ENCODE measurements at regions not wholly inside any gene's neighbourhood (a gene's known extent, or its start where the extent isn't known, plus 50 kb on each side); places are given as distances from the start of the nearest gene placed in this dataset.
A peak's percentile ranks its signal among the peaks of the same experiment; 100 is the strongest.
"Not testable (repeated sequence)": the region's sequence is repeated elsewhere in the genome, so short reads cannot be mapped to it uniquely, and the experiment has no call there.

GRCh38 chr17:20843261-20843660 is 199.6 kb downstream of the USP22 start:
- not testable (repeated sequence) for H3K4me1 ChIP-seq (ENCODE audit: control insufficient read depth, insufficient read depth, low read length, poor library complexity, severe bottlenecking); H3K4me3 ChIP-seq (ENCODE audit: extremely low read depth, insufficient read depth, low read length, poor library complexity, severe bottlenecking); H3K36me3 ChIP-seq (ENCODE audit: control insufficient read depth, insufficient read depth, low read length); H3K9me3 ChIP-seq (ENCODE audit: control insufficient read depth, low read length); H3K27ac ChIP-seq (ENCODE audit: low read depth, low read length, severe bottlenecking)
- 62 to 95% methylated on average over 4 to 15 of the region's 19 CpGs for WGBS, 2 experiments (ENCODE audit: insufficient coverage in 2 of 2)

DNA sequence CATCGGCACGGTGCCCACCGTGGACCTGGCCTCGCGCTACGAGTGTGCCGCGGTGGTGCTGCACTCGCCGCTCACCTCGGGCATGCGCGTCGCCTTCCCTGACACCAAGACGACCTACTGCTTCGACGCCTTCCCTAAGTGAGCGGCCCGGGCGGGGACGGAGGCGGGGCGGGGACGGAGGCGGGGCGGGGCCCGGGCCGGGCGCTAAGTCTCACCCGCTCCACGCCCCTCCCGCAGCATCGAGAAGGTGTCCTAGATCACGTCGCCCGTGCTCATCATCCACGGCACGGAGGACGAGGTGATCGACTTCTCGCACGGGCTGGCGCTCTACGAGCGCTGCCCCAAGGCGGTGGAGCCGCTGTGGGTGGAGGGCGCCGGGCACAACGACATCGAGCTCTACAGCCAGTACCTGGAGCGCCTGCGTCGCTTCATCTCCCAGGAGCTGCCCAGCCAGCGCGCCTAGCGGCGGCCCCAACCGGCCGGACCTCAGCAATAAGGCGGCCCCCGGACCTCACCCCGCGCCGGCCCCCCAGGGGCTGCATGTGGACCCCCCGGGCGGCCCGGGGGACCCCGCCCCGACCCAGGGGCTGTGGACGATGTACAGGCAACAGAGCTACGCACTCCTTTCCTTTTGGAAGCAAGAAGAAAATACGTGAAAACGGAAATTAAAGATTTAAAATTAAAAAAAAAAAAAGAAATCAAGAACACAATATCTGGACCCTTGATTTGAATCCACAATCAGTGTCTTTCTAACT is 198.8 kb downstream of the USP22 start:
- H3K9me3 ChIP-seq (ENCODE audit: control insufficient read depth, low read length); H3K27ac ChIP-seq (ENCODE audit: low read depth, low read length, severe bottlenecking); H3K36me3 ChIP-seq (ENCODE audit: control insufficient read depth, insufficient read depth, low read length); H3K4me1 ChIP-seq (ENCODE audit: control insufficient read depth, insufficient read depth, low read length, poor library complexity, severe bottlenecking): not testable (repeated sequence)
- 0% methylated on average over 8 of the region's 74 CpGs; no CpG with 5 or more reads in 1 of the 2 experiments for WGBS, 2 experiments (ENCODE audit: insufficient coverage in 2 of 2)
- H3K4me3 ChIP-seq (ENCODE audit: extremely low read depth, insufficient read depth, low read length, poor library complexity, severe bottlenecking), result peak overlapping the region; percentile 30

- not testable (repeated sequence) for H3K36me3 ChIP-seq (ENCODE audit: control insufficient read depth, insufficient read depth, low read length); H3K27ac ChIP-seq (ENCODE audit: low read depth, low read length, severe bottlenecking); H3K4me3 ChIP-seq (ENCODE audit: extremely low read depth, insufficient read depth, low read length, poor library complexity, severe bottlenecking); H3K9me3 ChIP-seq (ENCODE audit: control insufficient read depth, low read length); H3K4me1 ChIP-seq (ENCODE audit: control insufficient read depth, insufficient read depth, low read length, poor library complexity, severe bottlenecking)
- WGBS, 2 experiments (ENCODE audit: insufficient coverage in 2 of 2), result no CpG with 5 or more reads among the region's 3 CpGs
These were observed 193.9 kb downstream of the USP22 start for GRCh38 chr17:20848869-20849443.

- not testable (repeated sequence) for H3K9me3 ChIP-seq (ENCODE audit: control insufficient read depth, low read length); H3K4me1 ChIP-seq (ENCODE audit: control insufficient read depth, insufficient read depth, low read length, poor library complexity, severe bottlenecking); H3K36me3 ChIP-seq (ENCODE audit: control insufficient read depth, insufficient read depth, low read length)
- WGBS, 2 experiments (ENCODE audit: insufficient coverage in 2 of 2), result 0% methylated on average over 7 of the region's 21 CpGs
- Histone ChIP-seq H3K27ac (ENCODE audit: low read depth, low read length, severe bottlenecking) (peak overlapping the region; percentile 80), H3K4me3 (ENCODE audit: extremely low read depth, insufficient read depth, low read length, poor library complexity, severe bottlenecking) (peak overlapping the region; percentile 43)
These were observed 191.1 kb downstream of the USP22 start for GRCh38 chr17:20851591-20852238.

DNA sequence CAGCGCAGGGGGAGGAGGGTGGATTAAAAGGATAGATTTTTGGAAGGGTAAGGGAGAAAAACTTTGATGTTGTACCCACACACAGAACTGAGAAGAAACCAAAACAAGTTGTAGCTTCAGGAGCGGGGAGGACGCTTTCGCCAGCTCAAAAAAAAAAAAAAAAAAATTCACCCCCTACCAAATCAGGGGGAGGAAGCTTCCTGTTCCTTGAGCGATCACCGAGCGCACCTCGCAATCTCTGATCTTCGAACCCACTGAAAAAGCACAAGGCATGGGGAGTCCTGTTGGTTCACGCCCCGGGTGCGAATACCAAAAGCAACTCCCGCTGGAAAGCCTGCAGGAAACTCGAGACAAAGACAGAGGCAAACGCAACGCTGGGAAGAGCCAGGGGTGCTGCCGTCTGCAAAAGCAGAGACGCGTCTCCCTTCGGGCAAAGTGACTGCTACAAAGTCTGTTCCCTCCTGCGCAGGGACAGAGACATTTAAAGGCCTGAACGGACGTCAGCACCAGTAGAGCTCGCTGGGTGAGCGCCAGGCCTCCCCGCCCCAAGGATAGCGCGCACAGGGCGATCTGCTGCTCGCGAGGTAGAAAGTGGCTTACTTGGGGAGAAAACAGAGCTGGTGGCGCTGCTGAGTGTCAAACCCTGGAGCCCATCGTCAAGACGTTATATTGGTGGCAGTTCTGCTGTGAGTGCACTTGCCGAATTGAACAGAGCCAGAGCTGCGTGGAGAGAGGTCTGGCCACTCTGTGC is 190.4 kb downstream of the USP22 start:
- Histone ChIP-seq H3K4me1 (ENCODE audit: control insufficient read depth, insufficient read depth, low read length, poor library complexity, severe bottlenecking) (peaks cover 8% of the 10 kb centered on the region), H3K27ac (ENCODE audit: low read depth, low read length, severe bottlenecking) (peak overlapping the region; percentile 80), H3K4me3 (ENCODE audit: extremely low read depth, insufficient read depth, low read length, poor library complexity, severe bottlenecking) (peak overlapping the region; percentile 43), H3K9me3 (ENCODE audit: control insufficient read depth, low read length) (no peaks in the 10 kb centered on the region), H3K36me3 (ENCODE audit: control insufficient read depth, insufficient read depth, low read length) (no peaks in the 10 kb centered on the region)
- 1 to 2% methylated on average over 32 of the region's 36 CpGs for WGBS, 2 experiments (ENCODE audit: insufficient coverage in 2 of 2)

- Histone ChIP-seq H3K4me1 (ENCODE audit: control insufficient read depth, insufficient read depth, low read length, poor library complexity, severe bottlenecking) (peaks cover 8% of the 10 kb centered on the region), H3K9me3 (ENCODE audit: control insufficient read depth, low read length) (no peaks in the 10 kb centered on the region), H3K36me3 (ENCODE audit: control insufficient read depth, insufficient read depth, low read length) (no peaks in the 10 kb centered on the region), H3K27ac (ENCODE audit: low read depth, low read length, severe bottlenecking) (peak overlapping the region; percentile 80), H3K4me3 (ENCODE audit: extremely low read depth, insufficient read depth, low read length, poor library complexity, severe bottlenecking) (peak overlapping the region; percentile 43)
- 55 to 79% methylated on average over 3 to 4 of the region's 6 CpGs for WGBS, 2 experiments (ENCODE audit: insufficient coverage in 2 of 2)
These were observed 189.8 kb downstream of the USP22 start for GRCh38 chr17:20852990-20853370.

- H3K9me3 ChIP-seq (ENCODE audit: control insufficient read depth, low read length); H3K4me1 ChIP-seq (ENCODE audit: control insufficient read depth, insufficient read depth, low read length, poor library complexity, severe bottlenecking); H3K27ac ChIP-seq (ENCODE audit: low read depth, low read length, severe bottlenecking); H3K36me3 ChIP-seq (ENCODE audit: control insufficient read depth, insufficient read depth, low read length); H3K4me3 ChIP-seq (ENCODE audit: extremely low read depth, insufficient read depth, low read length, poor library complexity, severe bottlenecking): not testable (repeated sequence)
- 80% methylated on average over 1 of the region's 2 CpGs; no CpG with 5 or more reads in 1 of the 2 experiments for WGBS, 2 experiments (ENCODE audit: insufficient coverage in 2 of 2)
These were observed 186.8 kb downstream of the USP22 start for GRCh38 chr17:20855910-20856470.

- 91 to 92% methylated on average over 8 to 12 of the region's 17 CpGs for WGBS, 2 experiments (ENCODE audit: insufficient coverage in 2 of 2)
- H3K4me3 ChIP-seq (ENCODE audit: extremely low read depth, insufficient read depth, low read length, poor library complexity, severe bottlenecking); H3K4me1 ChIP-seq (ENCODE audit: control insufficient read depth, insufficient read depth, low read length, poor library complexity, severe bottlenecking): not testable (repeated sequence)
These were observed 176.2 kb downstream of the USP22 start for GRCh38 chr17:20866444-20867209.

DNA sequence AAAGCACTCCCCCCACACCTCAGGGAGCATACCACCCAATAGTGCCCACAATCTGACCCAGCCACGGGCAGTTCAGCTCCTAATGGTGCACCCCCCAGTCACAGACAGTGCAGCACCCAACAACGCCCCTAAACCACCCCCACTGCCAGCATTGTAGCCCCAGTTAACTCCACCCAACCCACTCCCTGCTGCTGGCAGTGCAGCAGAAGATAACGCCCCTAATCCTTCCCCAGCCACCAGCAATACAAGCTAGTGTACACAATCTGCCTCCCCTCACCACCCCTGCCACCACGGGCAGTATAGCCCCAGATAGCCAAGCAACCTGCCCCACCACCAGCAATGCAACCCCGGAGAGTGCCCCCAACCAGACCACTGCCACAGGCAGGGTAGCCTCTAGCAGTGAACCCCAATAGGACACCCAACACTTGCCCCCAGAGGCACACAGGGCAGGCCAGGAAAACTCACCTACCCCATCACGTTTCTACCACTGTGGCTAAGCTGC is 175.3 kb downstream of the USP22 start:
- H3K4me1 ChIP-seq (ENCODE audit: control insufficient read depth, insufficient read depth, low read length, poor library complexity, severe bottlenecking); H3K27ac ChIP-seq (ENCODE audit: low read depth, low read length, severe bottlenecking); H3K36me3 ChIP-seq (ENCODE audit: control insufficient read depth, insufficient read depth, low read length); H3K4me3 ChIP-seq (ENCODE audit: extremely low read depth, insufficient read depth, low read length, poor library complexity, severe bottlenecking); H3K9me3 ChIP-seq (ENCODE audit: control insufficient read depth, low read length): not testable (repeated sequence)
- WGBS, 2 experiments (ENCODE audit: insufficient coverage in 2 of 2), result 92% methylated on average over 4 of the region's 6 CpGs; no CpG with 5 or more reads in 1 of the 2 experiments

More at GRCh38 chr17:20866444-20867209, 176.2 kb downstream of the USP22 start:
- not testable (repeated sequence) for H3K27ac ChIP-seq (ENCODE audit: low read depth, low read length, severe bottlenecking); H3K36me3 ChIP-seq (ENCODE audit: control insufficient read depth, insufficient read depth, low read length); H3K9me3 ChIP-seq (ENCODE audit: control insufficient read depth, low read length)

Measured in mesodermal cell (in vitro differentiated cells).